NT2/D1 (cell line): ENCODE measurements at regions not wholly inside any gene's neighbourhood (a gene's known extent, or its start where the extent isn't known, plus 50 kb on each side); places are given as distances from the start of the nearest gene placed in this dataset.

ENCODE experiments used
- DNase-seq: peaks from one replicate; pipeline ENCODE4 v3.0.0-alpha.2; 2011; ENCODE audit warnings: low read depth, low spot score
- H3K27me3 ChIP-seq: 2 replicates; pipeline ENCODE4 v1.6.0; 2011; ENCODE audit warnings: mild to moderate bottlenecking; ENCODE audit not compliant: insufficient read length, insufficient read depth
- H3K36me3 ChIP-seq: 2 replicates; pipeline ENCODE4 v1.6.1; 2011; ENCODE audit warnings: mild to moderate bottlenecking, low read length, mixed read lengths; ENCODE audit not compliant: insufficient read depth, insufficient read length
- H3K4me1 ChIP-seq: 2 replicates; pipeline ENCODE4 v1.5.1; 2011; ENCODE audit not compliant: insufficient read depth, insufficient read length
- H3K4me3 ChIP-seq: 2 replicates; pipeline ENCODE4 v1.5.1; 2011; ENCODE audit warnings: low read depth; ENCODE audit not compliant: insufficient read length
- H3K9ac ChIP-seq: 2 replicates; pipeline ENCODE4 v1.6.0; 2011; ENCODE audit warnings: low read depth; ENCODE audit not compliant: insufficient read length
- H3K9me3 ChIP-seq: 2 replicates; pipeline ENCODE4 v1.5.1; 2011; ENCODE audit warnings: mild to moderate bottlenecking, low read length; ENCODE audit not compliant: insufficient read depth
- SUZ12 ChIP-seq: IDR thresholded peaks from 2 replicates; pipeline ENCODE4 v1.6.1; 2011; ENCODE audit not compliant: insufficient read length, insufficient read depth; ENCODE audit errors: extremely low read depth
- YY1 ChIP-seq: IDR thresholded peaks from 2 replicates; pipeline ENCODE4 v1.6.1; 2011; ENCODE audit not compliant: insufficient read length, insufficient read depth
- ZNF274 ChIP-seq: IDR thresholded peaks from 2 replicates; pipeline ENCODE4 v1.6.1; 2011; ENCODE audit warnings: mild to moderate bottlenecking, low read depth, low read length

DNA sequence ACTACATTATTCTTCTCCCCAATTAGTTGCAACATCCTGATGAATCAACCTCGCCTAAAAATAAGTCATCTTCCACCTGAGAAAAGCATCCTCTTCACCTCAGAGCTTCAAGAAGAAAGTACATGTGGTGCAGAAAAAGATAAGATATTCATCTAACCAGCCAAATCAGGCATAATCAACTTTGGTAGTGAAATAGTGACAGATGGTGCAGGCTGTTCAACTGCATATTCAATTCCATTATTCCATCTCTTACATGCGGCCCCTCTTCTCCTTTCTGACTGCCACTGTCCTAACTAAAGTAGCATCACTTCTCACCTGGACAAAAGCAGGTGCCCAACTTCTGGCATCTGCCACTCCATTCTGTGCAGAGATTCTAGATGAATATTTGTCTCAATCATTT is 148.4 kb upstream of the STEAP1 start:
- no peak overlapping the region for H3K9ac ChIP-seq

DNA sequence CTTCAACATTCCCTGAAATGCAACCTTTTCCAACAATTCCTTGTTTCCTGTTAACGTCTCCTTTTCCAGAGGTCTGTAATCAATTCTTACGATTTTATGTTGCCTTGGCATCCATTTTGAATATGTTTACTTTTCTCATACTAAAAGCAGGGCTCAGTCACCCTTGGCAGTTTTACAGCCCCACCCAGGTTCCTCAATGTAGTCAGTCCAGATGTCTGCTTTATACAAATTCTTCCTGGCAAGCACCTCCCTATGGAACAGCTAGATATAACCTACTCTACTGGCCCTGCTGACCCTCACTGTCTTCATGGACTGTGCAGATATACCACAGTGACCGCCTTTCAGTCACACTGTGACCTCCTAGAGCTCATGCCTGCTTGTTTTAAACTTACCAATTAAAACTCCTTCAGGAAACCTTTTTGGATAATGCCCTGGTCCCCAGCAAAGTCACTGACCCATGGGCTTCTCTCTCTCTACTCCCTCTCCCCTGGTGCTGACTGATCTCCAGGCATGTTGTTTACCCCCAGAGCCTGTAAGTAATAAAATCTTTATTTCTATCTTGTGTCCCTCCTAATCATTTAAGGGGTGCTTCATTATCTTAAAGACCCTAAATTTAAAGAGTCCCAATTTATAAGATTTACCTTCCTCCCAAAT is 147.1 kb upstream of the STEAP1 start:
- no peaks in the 10 kb centered on the region for H3K9me3 ChIP-seq
- no peak for DNase-seq
- H3K27me3 ChIP-seq, result no peaks in the 10 kb centered on the region
- no peak overlapping the region for H3K4me3 ChIP-seq
- TF ChIP-seq ZNF274 (no peak), YY1 (no peak), SUZ12 (no peak)
- no peak overlapping the region for H3K9ac ChIP-seq
- no peaks in the 10 kb centered on the region for H3K4me1 ChIP-seq
- no peaks in the 10 kb centered on the region for H3K36me3 ChIP-seq

More for the DNA sequence above, 148.4 kb upstream of the STEAP1 start:
- Histone ChIP-seq H3K27me3 (no peaks in the 10 kb centered on the region), H3K4me3 (no peak overlapping the region), H3K36me3 (no peaks in the 10 kb centered on the region), H3K9me3 (no peaks in the 10 kb centered on the region), H3K4me1 (no peaks in the 10 kb centered on the region)
- TF ChIP-seq YY1 (no peak), SUZ12 (no peak), ZNF274 (no peak)
- no peak for DNase-seq

DNA sequence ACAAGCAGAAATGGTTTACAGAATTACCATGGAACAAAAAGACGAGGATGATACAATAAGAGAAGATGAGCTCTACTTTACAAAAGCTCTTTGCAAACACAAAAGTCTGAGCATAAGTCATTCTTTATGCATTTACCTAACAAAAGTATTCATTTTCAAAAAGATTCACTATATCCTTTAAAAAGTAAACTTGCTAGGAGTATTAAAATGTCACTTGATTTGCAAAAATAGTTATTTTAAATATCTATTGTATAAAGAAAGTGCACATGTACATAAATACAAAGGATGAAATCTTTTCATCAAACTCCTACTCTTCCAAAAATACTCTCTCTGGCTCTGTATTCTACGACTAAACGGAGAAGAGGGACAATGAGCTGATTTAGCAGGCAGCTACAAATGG is 146.4 kb upstream of the STEAP1 start:
- DNase-seq, result no peak
- H3K4me1 ChIP-seq, result no peaks in the 10 kb centered on the region
- no peaks in the 10 kb centered on the region for H3K36me3 ChIP-seq
- no peak overlapping the region for H3K9ac ChIP-seq
- no peak for TF ChIP-seq YY1
- TF ChIP-seq SUZ12, result no peak
- no peak for TF ChIP-seq ZNF274
- no peak overlapping the region for H3K4me3 ChIP-seq
- no peaks in the 10 kb centered on the region for H3K9me3 ChIP-seq
- no peaks in the 10 kb centered on the region for H3K27me3 ChIP-seq

DNA sequence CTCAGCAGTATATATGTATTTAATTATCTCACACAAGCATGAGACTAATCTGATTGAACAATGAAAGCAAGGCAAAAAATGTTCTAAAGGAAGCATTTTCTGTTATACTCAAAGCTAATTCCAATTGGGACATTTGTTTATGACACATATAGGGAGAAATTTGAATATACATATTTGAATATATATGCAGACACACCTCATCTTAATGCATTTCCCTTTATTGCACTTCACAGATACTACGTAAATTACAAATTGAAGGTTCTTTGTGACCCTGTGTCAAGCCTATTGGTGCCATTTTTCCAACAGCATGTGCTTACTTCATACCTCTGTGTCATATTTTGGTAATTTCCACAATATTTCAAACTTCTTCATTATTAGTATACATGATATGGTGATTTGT is 132.1 kb upstream of the STEAP1 start:
- Histone ChIP-seq H3K9ac (no peak overlapping the region), H3K36me3 (no peaks in the 10 kb centered on the region), H3K4me1 (no peaks in the 10 kb centered on the region), H3K4me3 (no peak overlapping the region), H3K9me3 (no peaks in the 10 kb centered on the region), H3K27me3 (no peaks in the 10 kb centered on the region)
- no peak for DNase-seq
- TF ChIP-seq YY1 (no peak), ZNF274 (no peak), SUZ12 (no peak)

DNA sequence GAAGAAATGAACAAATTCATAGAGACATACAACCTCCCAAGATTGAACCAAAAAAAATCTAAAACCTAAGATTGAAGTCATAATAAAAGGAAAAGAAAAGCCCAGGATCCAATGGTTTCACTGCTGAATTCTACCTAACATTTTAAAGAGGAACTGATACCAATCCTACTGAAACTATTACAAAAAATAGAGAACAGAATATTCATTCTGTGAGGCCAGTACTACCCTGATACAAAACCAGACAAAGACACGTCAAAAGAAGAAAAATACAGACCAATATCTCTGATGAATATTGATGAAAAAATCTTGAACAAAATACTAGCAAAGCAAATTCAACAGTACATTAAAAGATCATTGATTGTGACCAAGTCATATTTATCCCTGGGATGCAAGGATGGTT is 128.5 kb upstream of the STEAP1 start:
- Histone ChIP-seq H3K36me3 (no peaks in the 10 kb centered on the region), H3K27me3 (no peaks in the 10 kb centered on the region), H3K9ac (no peak overlapping the region), H3K9me3 (no peaks in the 10 kb centered on the region), H3K4me3 (no peak overlapping the region), H3K4me1 (no peaks in the 10 kb centered on the region)
- TF ChIP-seq SUZ12 (no peak), ZNF274 (no peak), YY1 (no peak)
- no peak for DNase-seq

DNA sequence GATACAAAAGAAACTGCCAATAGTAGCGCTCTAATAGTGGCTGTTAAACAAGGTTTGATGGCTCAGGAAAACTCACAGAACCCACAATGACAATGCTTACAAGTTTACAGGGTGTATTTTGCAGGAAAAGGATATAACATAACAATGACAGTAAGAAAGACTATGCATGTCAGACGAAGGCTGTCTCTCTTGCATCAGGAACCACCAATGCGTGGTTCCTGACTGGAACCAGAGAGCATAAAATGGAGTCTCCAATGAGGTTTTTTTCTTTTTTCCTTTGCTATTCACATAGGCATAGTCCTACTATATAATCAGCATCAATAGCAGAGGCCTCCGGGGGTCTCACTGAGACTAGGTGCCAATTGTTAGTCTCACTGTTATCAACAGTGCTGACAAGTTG is 120.4 kb upstream of the STEAP1 start:
- no peak overlapping the region for H3K4me3 ChIP-seq

DNA sequence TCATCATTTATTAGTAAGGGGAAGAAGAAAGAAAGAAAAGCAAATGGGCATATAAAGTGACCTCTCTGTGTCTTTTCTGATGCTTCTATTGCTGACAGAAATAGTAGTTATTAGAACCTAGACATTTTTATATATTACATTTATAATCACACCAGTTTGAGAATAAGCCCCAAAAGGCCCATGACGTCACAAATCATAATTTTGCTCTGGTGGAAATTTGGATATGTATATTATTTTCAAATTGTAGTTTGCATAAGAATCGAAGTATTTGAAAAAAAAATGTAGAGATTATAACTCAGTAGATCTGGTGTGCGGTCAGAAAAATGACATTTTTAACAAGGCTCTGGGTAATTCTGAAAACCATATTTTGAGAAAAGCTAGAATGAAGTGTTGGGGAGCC is 101.2 kb upstream of the STEAP1 start:
- Histone ChIP-seq H3K9ac (no peak overlapping the region), H3K27me3 (no peaks in the 10 kb centered on the region)
- TF ChIP-seq SUZ12, result no peak
- no peak for TF ChIP-seq ZNF274
- no peak for TF ChIP-seq YY1

More for the DNA sequence above, 120.4 kb upstream of the STEAP1 start:
- Histone ChIP-seq H3K27me3 (no peaks in the 10 kb centered on the region), H3K9me3 (no peaks in the 10 kb centered on the region), H3K9ac (no peak overlapping the region), H3K36me3 (no peaks in the 10 kb centered on the region), H3K4me1 (no peaks in the 10 kb centered on the region)
- TF ChIP-seq SUZ12 (no peak), ZNF274 (no peak), YY1 (no peak)
- DNase-seq, result no peak

More for the DNA sequence above, 101.2 kb upstream of the STEAP1 start:
- H3K9me3 ChIP-seq, result no peaks in the 10 kb centered on the region
- H3K36me3 ChIP-seq, result no peaks in the 10 kb centered on the region
- no peak overlapping the region for H3K4me3 ChIP-seq
- H3K4me1 ChIP-seq, result no peaks in the 10 kb centered on the region
- DNase-seq, result no peak
